Right cardiac atrium (tissue), 5 donors: ENCODE measurements at regions not wholly inside any gene's neighbourhood (a gene's known extent, or its start where the extent isn't known, plus 50 kb on each side); places are given as distances from the start of the nearest gene placed in this dataset.
"Not testable (repeated sequence)": the region's sequence is repeated elsewhere in the genome, so short reads cannot be mapped to it uniquely, and the experiment has no call there.

Experiments used
- ATAC-seq, 2 donors: fragments of 200-7000 bp; cut with Tn5 transposase; one replicate each; pipeline versions ENCODE4 v1.8.0 to v1.9.1; 2020; ENCODE audit warnings: moderate library complexity in 2 of 2, mild to moderate bottlenecking in 1 of 2
- DNase-seq, 3 donors: peaks; one replicate each; pipeline ENCODE4 v3.0.0-alpha.2; 2020
- H3K27ac ChIP-seq: one replicate; pipeline ENCODE4 v1.5.1; 2013; ENCODE audit warnings: mild to moderate bottlenecking, low read length, control low read depth, moderate library complexity
- H3K27me3 ChIP-seq: one replicate; pipeline ENCODE4 v1.6.1; 2013; ENCODE audit not compliant: control insufficient read depth, insufficient read depth
- H3K4me1 ChIP-seq: one replicate; pipeline ENCODE4 v1.6.1; 2013; ENCODE audit warnings: low read length; ENCODE audit not compliant: control insufficient read depth, insufficient read depth
- H3K4me3 ChIP-seq: one replicate; pipeline ENCODE4 v1.5.1; 2013; ENCODE audit warnings: low read length, control low read depth
- H3K9me3 ChIP-seq: one replicate; pipeline ENCODE4 v1.6.1; 2013; ENCODE audit warnings: low read length; ENCODE audit not compliant: control insufficient read depth
- WGBS: extraction: QIAGEN DNeasy Blood & Tissue Kit; methylation state at CpG from one replicate; pipeline ENCODE4 v1.1.7; 2013; 5-methylcytosine and 5-hydroxymethylcytosine counted together
- intact Hi-C, 4 donors: fragments of 100-400 bp; cut with DNase I; formaldehyde crosslinking; loops; one replicate each; pipeline versions ENCODE4 v1.11.0 to v1.14.0; 2022 to 2023
- donor health status: healthy with polysubstance abuse.
- donor health status: DM: no; HTN: yes; CAD: no.
- donor health status: DM: no; HTN: no; CAD: no.
- donor health status: DM: no; HTN: yes; CAD: no; lungs with severe emphysema.
- donor health status: DM: yes; HTN: yes; CAD: no.

DNA sequence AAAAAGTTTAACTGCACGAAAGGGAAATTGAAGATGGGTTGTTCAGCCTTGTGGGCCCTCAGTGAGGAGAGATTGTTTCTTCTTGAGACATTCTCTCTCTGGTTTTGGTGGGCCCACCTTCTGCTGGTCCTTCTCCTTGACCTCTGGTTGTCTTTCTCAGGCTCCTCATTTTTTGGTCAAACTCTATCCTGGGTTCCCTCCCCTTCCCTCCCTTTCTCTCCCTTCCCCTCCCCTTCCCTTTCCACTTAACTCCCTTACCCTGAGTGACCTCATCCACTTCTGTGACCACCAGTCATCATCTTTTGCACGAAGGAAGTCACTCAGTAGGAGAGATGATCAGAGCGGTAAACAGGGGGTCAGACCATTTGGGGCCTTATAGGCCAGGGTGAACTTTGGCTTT, 71.5 kb upstream of the RALY start:
- no peak for DNase-seq
- intact Hi-C loops, result no loop called here
- 72% methylated on average over 3 of the region's 3 CpGs for WGBS

DNA sequence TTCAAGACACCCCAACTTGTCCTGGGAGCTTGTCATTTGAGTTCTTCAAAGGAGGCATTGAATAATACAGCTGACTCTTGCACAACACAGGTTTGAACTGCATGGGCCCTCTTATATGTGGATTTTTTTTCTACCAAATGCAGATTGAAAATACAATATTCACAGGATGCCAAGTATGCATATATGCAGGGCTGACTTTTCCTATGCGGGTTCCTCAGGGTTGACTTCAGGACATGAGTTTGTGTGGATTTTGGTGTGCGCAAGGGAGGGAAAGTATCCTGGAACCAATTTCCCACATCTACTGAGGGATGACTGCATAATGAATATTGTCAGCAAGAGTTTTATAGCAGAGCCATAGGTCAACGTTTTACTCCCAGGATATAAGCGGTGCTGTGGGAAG, 70.0 kb upstream of the RALY start:
- Histone ChIP-seq H3K4me3 (no peak overlapping the region), H3K4me1 (no peaks in the 10 kb centered on the region), H3K27ac (no peak overlapping the region), H3K9me3 (no peaks in the 10 kb centered on the region), H3K27me3 (no peaks in the 10 kb centered on the region)
- ATAC-seq (no peak), DNase-seq (no peak)
- intact Hi-C loops, result no loop called here
- WGBS, result 94% methylated on average over 4 of the region's 4 CpGs

More for the DNA sequence above, 71.5 kb upstream of the RALY start:
- no peaks in the 10 kb centered on the region for H3K9me3 ChIP-seq
- H3K27me3 ChIP-seq, result no peaks in the 10 kb centered on the region
- no peak overlapping the region for H3K4me3 ChIP-seq
- H3K27ac ChIP-seq, result no peak overlapping the region
- ATAC-seq, result no peak
- H3K4me1 ChIP-seq, result peaks cover 3% of the 10 kb centered on the region

GRCh38 chr20:33925867-33926266, 67.8 kb upstream of the RALY start:
- 82% methylated on average over 2 of the region's 2 CpGs for WGBS
- no peak for ATAC-seq
- intact Hi-C loops, result no loop called here

DNA sequence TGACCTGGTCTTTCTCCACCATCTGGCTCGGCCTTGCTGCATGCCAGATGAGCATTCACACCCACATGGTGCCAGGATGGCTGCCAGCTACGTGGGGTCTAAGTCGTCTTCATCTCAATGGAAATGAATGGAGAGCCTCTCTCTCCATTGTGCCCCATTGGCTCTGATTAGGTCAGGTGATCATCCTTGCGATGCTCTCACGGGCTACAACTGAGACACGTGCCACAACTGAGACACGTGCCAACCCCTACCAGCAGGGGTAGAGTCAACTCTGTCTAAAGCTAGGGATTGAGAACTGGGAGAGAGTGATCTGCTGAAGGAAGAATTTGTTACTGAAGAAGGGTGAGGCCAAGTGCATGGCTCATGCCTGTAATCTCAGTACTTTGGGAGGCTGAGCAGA, 67.3 kb upstream of the RALY start:
- WGBS, result 87% methylated on average over 7 of the region's 7 CpGs
- no peaks in the 10 kb centered on the region for H3K4me1 ChIP-seq
- no peaks in the 10 kb centered on the region for H3K27me3 ChIP-seq
- DNase-seq, result no peak
- no peak overlapping the region for H3K4me3 ChIP-seq
- H3K27ac ChIP-seq, result no peak overlapping the region
- intact Hi-C loops, result no loop called here
- no peak for ATAC-seq
- no peaks in the 10 kb centered on the region for H3K9me3 ChIP-seq

More at GRCh38 chr20:33925867-33926266, 67.8 kb upstream of the RALY start:
- Histone ChIP-seq H3K9me3 (no peaks in the 10 kb centered on the region), H3K27ac (no peak overlapping the region), H3K4me3 (no peak overlapping the region), H3K27me3 (no peaks in the 10 kb centered on the region), H3K4me1 (no peaks in the 10 kb centered on the region)
- no peak for DNase-seq

GRCh38 chr20:33927724-33928123, 66.0 kb upstream of the RALY start:
- DNase-seq (no peak), ATAC-seq (no peak)
- no peaks in the 10 kb centered on the region for H3K27me3 ChIP-seq
- no peak overlapping the region for H3K4me3 ChIP-seq
- no peaks in the 10 kb centered on the region for H3K4me1 ChIP-seq
- intact Hi-C loops, result no loop called here
- H3K27ac ChIP-seq, result no peak overlapping the region
- no peaks in the 10 kb centered on the region for H3K9me3 ChIP-seq
- WGBS, result 52% methylated on average over 5 of the region's 5 CpGs

DNA sequence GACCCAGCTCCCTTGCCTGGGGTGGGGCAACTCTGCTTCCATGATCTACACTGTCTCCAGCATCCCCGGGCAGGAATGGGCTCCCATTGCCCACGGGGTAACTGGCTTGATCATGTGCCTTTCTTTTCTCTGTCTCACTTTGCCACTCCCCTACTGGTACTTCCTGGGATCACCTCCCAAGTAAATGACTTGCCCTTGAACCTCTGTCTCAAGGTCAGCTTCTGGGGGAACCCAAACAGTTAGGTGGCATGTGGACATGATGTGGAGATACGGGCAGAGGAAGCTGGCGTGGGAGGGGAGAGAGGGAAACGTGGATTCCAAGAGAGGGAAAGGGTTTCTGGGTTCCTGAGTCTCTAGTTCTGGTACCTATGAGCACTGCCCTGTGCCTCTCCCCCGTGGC, 63.8 kb upstream of the RALY start:
- Histone ChIP-seq H3K27ac (no peak overlapping the region), H3K4me1 (no peaks in the 10 kb centered on the region), H3K27me3 (no peaks in the 10 kb centered on the region), H3K4me3 (no peak overlapping the region), H3K9me3 (no peaks in the 10 kb centered on the region)
- 64% methylated on average over 6 of the region's 6 CpGs for WGBS
- intact Hi-C loops, result loop anchor here in 3 of 4 donors (5.0 to 10.0 kb wide), 3 partner anchors 137 to 195 kb away; no protein-coding TSS in a partner anchor
- ATAC-seq, result no peak
- DNase-seq, result no peak

GRCh38 chr20:33933469-33933909, 60.2 kb upstream of the RALY start:
- Histone ChIP-seq H3K27ac (no peak overlapping the region), H3K4me3 (no peak overlapping the region), H3K27me3 (no peaks in the 10 kb centered on the region), H3K4me1 (no peaks in the 10 kb centered on the region), H3K9me3 (no peaks in the 10 kb centered on the region)
- WGBS, result 52% methylated on average over 5 of the region's 5 CpGs
- intact Hi-C loops, result loop anchor here (2.0 to 10.0 kb wide), 4 partner anchors 134 to 191 kb away; no protein-coding TSS in a partner anchor
- ATAC-seq, result peak; percentile 93 to 95
- peak; percentile 62 to 87 (median 82) for DNase-seq

- intact Hi-C loops, result loop anchor here in 1 of 4 donors (10.0 kb wide), 1 partner anchor 188 kb away; no protein-coding TSS in a partner anchor
These were observed 57.1 kb upstream of the RALY start for GRCh38 chr20:33936656-33937055.

GRCh38 chr20:33939031-33939430, 54.7 kb upstream of the RALY start:
- H3K27me3 ChIP-seq, H3K9me3 ChIP-seq, H3K27ac ChIP-seq, H3K4me3 ChIP-seq, H3K4me1 ChIP-seq, DNase-seq: not testable (repeated sequence)
- intact Hi-C loops, result loop anchor here in 1 of 4 donors (10.0 kb wide), 1 partner anchor 186 kb away; no protein-coding TSS in a partner anchor
- 88% methylated on average over 5 of the region's 5 CpGs for WGBS
- ATAC-seq, result peak in 1 of 2 donors; percentile 52

More at GRCh38 chr20:33936656-33937055, 57.1 kb upstream of the RALY start:
- ATAC-seq (no peak), DNase-seq (no peak)
- Histone ChIP-seq H3K4me3 (no peak overlapping the region), H3K27ac (no peak overlapping the region), H3K9me3 (no peaks in the 10 kb centered on the region), H3K27me3 (no peaks in the 10 kb centered on the region), H3K4me1 (no peaks in the 10 kb centered on the region)
- 82% methylated on average over 5 of the region's 5 CpGs for WGBS

- DNase-seq (no peak), ATAC-seq (no peak)
- H3K27me3 ChIP-seq, result no peaks in the 10 kb centered on the region
- WGBS, result 98% methylated on average over 3 of the region's 3 CpGs
- no peaks in the 10 kb centered on the region for H3K9me3 ChIP-seq
- intact Hi-C loops, result no loop called here
- H3K4me1 ChIP-seq, result no peaks in the 10 kb centered on the region
- H3K27ac ChIP-seq, result no peak overlapping the region
- no peak overlapping the region for H3K4me3 ChIP-seq
These were observed 53.0 kb upstream of the RALY start for GRCh38 chr20:33940666-33941065.
